ENCODE measurements at regions not wholly inside any gene's neighbourhood (a gene's known extent, or its start where the extent isn't known, plus 50 kb on each side); places are given as distances from the start of the nearest gene placed in this dataset.

GRCh38 chr12:39499296-39499695 lies 56.4 kb upstream of the KIF21A start:
- H3K27me3 ChIP-seq (replicated peaks), result no peaks in the 10 kb centered on the region
- H3K27ac ChIP-seq, result no peak overlapping the region
- no peak overlapping the region for H3K4me3 ChIP-seq (ENCODE audit: low read depth, low read length)
- in situ Hi-C loops (cut with HindIII; ENCODE audit: low pct_ligation_motif_present, low sequenced_read_pairs), result no loop called here
- TF ChIP-seq, protein P1, sequence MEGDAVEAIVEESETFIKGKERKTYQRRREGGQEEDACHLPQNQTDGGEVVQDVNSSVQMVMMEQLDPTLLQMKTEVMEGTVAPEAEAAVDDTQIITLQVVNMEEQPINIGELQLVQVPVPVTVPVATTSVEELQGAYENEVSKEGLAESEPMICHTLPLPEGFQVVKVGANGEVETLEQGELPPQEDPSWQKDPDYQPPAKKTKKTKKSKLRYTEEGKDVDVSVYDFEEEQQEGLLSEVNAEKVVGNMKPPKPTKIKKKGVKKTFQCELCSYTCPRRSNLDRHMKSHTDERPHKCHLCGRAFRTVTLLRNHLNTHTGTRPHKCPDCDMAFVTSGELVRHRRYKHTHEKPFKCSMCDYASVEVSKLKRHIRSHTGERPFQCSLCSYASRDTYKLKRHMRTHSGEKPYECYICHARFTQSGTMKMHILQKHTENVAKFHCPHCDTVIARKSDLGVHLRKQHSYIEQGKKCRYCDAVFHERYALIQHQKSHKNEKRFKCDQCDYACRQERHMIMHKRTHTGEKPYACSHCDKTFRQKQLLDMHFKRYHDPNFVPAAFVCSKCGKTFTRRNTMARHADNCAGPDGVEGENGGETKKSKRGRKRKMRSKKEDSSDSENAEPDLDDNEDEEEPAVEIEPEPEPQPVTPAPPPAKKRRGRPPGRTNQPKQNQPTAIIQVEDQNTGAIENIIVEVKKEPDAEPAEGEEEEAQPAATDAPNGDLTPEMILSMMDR (IDR thresholded peaks at IDR 0.05; ENCODE audit: low read depth, low read length, missing control alignments), result no peak
- H3K36me3 ChIP-seq (replicated peaks), result no peaks in the 10 kb centered on the region
- peak; percentile 47 for DNase-seq

All from brain microvascular endothelial cell (primary cell).